NCI-H748 (cell line): ENCODE measurements at regions not wholly inside any gene's neighbourhood (a gene's known extent, or its start where the extent isn't known, plus 50 kb on each side); places are given as distances from the start of the nearest gene placed in this dataset.

Experiments
- DNase-seq: peaks from one replicate; lab custom pipeline; 2025; ENCODE audit not compliant: unreplicated experiment; lab: John Stamatoyannopoulos, UW

GRCh38 chr3:177524742-177525141, 327.5 kb upstream of the TBL1XR1 start:
- DNase-seq, result no peak

- DNase-seq, result no peak
Observed at GRCh38 chr3:177525414-177525813, 328.1 kb upstream of the TBL1XR1 start.

GRCh38 chr3:177525987-177526712, 328.9 kb upstream of the TBL1XR1 start:
- peak; percentile 9 for DNase-seq

GRCh38 chr3:177527182-177527581, 329.9 kb upstream of the TBL1XR1 start:
- no peak for DNase-seq

GRCh38 chr3:177528306-177529070, 331.2 kb upstream of the TBL1XR1 start:
- DNase-seq, result no peak

GRCh38 chr3:177529071-177529550, 331.8 kb upstream of the TBL1XR1 start:
- no peak for DNase-seq

- no peak for DNase-seq
Observed at GRCh38 chr3:177529716-177530335, 332.5 kb upstream of the TBL1XR1 start.

GRCh38 chr3:177530908-177531307, 333.6 kb upstream of the TBL1XR1 start:
- no peak for DNase-seq

GRCh38 chr3:177536873-177537272, 339.6 kb upstream of the TBL1XR1 start:
- DNase-seq, result no peak

- no peak for DNase-seq
Observed at GRCh38 chr3:177537612-177538011, 340.3 kb upstream of the TBL1XR1 start.

GRCh38 chr3:177538048-177538749, 340.9 kb upstream of the TBL1XR1 start:
- DNase-seq, result no peak

GRCh38 chr3:177538750-177539730, 341.8 kb upstream of the TBL1XR1 start:
- DNase-seq, result no peak

GRCh38 chr3:177541541-177541940, 344.3 kb upstream of the TBL1XR1 start:
- DNase-seq, result no peak

- DNase-seq, result no peak
Observed at GRCh38 chr3:177545964-177546363, 348.7 kb upstream of the TBL1XR1 start.

GRCh38 chr3:177547711-177548350, 350.5 kb upstream of the TBL1XR1 start:
- DNase-seq, result no peak

- no peak for DNase-seq
Observed at GRCh38 chr3:177550667-177551066, 353.4 kb upstream of the TBL1XR1 start.

GRCh38 chr3:177551431-177551836, 354.2 kb upstream of the TBL1XR1 start:
- peak; percentile 42 for DNase-seq

GRCh38 chr3:177552051-177552450, 354.8 kb upstream of the TBL1XR1 start:
- no peak for DNase-seq

GRCh38 chr3:177553012-177553411, 355.7 kb upstream of the TBL1XR1 start:
- no peak for DNase-seq

- DNase-seq, result peak; percentile 37
Observed at GRCh38 chr3:177553579-177553978, 356.3 kb upstream of the TBL1XR1 start.
